ENCODE measurements at regions not wholly inside any gene's neighbourhood (a gene's known extent, or its start where the extent isn't known, plus 50 kb on each side); places are given as distances from the start of the nearest gene placed in this dataset.

- no peak for TF ChIP-seq CTCF (IDR thresholded peaks at IDR 0.05; ENCODE audit: low read depth, low read length, poor library complexity, severe bottlenecking)
- no peak for TF ChIP-seq EZH2phosphoT487 (IDR thresholded peaks at IDR 0.05; ENCODE audit: borderline replicate concordance, low read length)
- H3K36me3 ChIP-seq (ENCODE audit: control insufficient read depth, low read length), result no peaks in the 10 kb centered on the region
- peak overlapping the region; percentile 57 for H3K4me3 ChIP-seq (ENCODE audit: low read length)
- H3K4me1 ChIP-seq (ENCODE audit: control insufficient read depth, low read length), result peaks cover 33% of the 10 kb centered on the region
- no peaks in the 10 kb centered on the region for H3K79me2 ChIP-seq (ENCODE audit: control insufficient read depth, low read length)
- peak overlapping the region; percentile 79 for H3K4me2 ChIP-seq (ENCODE audit: low read length)
- H3K27ac ChIP-seq (ENCODE audit: low read depth, low read length), result peak overlapping the region; percentile 80
- no peaks in the 10 kb centered on the region for H3K9me2 ChIP-seq (replicated peaks; ENCODE audit: control insufficient read depth, low read length)
- no peaks in the 10 kb centered on the region for H3K9me3 ChIP-seq (ENCODE audit: control insufficient read depth, insufficient read depth, low read length)
- no peaks in the 10 kb centered on the region for H4K20me1 ChIP-seq (ENCODE audit: control insufficient read depth, insufficient read depth, low read depth, low read length)
- no peaks in the 10 kb centered on the region for H3K27me3 ChIP-seq (ENCODE audit: control insufficient read depth, low read length)
- H3F3A ChIP-seq (ENCODE audit: control insufficient read depth, insufficient read depth), result peaks cover 2% of the 10 kb centered on the region; the same call in 1 of the 2 replicates
These were observed 203.9 kb upstream of the VCX3A start for GRCh38 chrX:6738518-6739470.

DNA sequence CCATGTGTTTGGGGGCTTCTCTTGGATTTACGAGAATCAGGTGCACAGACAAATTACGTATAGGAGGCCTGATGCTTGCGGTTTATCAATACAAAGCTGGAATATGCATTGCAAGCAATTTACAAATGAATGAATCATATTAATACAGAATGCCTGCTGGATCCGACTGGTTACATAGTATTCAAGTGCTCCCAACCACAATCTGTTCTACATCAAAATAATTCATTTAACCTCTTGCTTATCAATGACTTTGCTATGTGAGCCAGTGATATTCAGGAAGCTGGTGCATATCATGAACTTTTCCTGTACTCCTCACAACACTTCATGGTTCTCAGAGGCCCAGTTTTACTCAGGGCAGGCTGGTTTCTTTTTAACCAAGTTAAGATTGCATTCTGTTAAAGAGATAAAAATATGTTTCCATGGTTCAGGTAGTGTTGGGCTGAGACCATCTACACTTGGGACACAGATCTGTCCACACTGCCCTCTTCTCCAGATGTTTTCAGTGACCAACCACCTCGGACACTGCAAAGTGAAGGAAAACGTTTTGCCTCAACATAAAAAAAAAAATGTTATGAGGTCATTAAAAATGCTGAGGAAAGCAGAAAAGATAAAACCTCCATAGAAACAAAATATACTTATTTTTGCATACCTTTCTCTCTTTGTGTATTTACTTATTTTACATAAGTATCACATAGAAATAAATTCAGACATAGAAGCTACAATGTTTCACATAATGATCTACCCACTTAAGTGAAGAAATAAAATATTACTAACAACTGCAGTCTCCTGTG is 200.1 kb upstream of the VCX3A start:
- Histone ChIP-seq H3K9me2 (replicated peaks; ENCODE audit: control insufficient read depth, low read length) (no peaks in the 10 kb centered on the region), H3K27me3 (ENCODE audit: control insufficient read depth, low read length) (no peaks in the 10 kb centered on the region), H3K4me1 (ENCODE audit: control insufficient read depth, low read length) (peaks cover 51% of the 10 kb centered on the region), H3F3A (ENCODE audit: control insufficient read depth, insufficient read depth) (peaks cover 2% of the 10 kb centered on the region; the same call in 1 of the 2 replicates), H4K20me1 (ENCODE audit: control insufficient read depth, insufficient read depth, low read depth, low read length) (no peaks in the 10 kb centered on the region), H3K4me3 (ENCODE audit: low read length) (no peak overlapping the region), H3K4me2 (ENCODE audit: low read length) (no peak overlapping the region), H3K79me2 (ENCODE audit: control insufficient read depth, low read length) (no peaks in the 10 kb centered on the region), H3K9me3 (ENCODE audit: control insufficient read depth, insufficient read depth, low read length) (no peaks in the 10 kb centered on the region), H3K27ac (ENCODE audit: low read depth, low read length) (no peak overlapping the region), H3K36me3 (ENCODE audit: control insufficient read depth, low read length) (no peaks in the 10 kb centered on the region)
- no peak for TF ChIP-seq EZH2phosphoT487 (IDR thresholded peaks at IDR 0.05; ENCODE audit: borderline replicate concordance, low read length)
- no peak for TF ChIP-seq CTCF (IDR thresholded peaks at IDR 0.05; ENCODE audit: low read depth, low read length, poor library complexity, severe bottlenecking)

GRCh38 chrX:6732101-6732500 is 197.2 kb upstream of the VCX3A start:
- TF ChIP-seq CTCF (IDR thresholded peaks at IDR 0.05; ENCODE audit: low read depth, low read length, poor library complexity, severe bottlenecking), result no peak
- TF ChIP-seq EZH2phosphoT487 (IDR thresholded peaks at IDR 0.05; ENCODE audit: borderline replicate concordance, low read length), result no peak
- Histone ChIP-seq H3K4me3 (ENCODE audit: low read length) (no peak overlapping the region), H3K79me2 (ENCODE audit: control insufficient read depth, low read length) (no peaks in the 10 kb centered on the region), H3K4me2 (ENCODE audit: low read length) (peak overlapping the region; percentile 40), H3K27ac (ENCODE audit: low read depth, low read length) (peak overlapping the region; percentile 30; the same call in 1 of the 2 replicates), H3K9me2 (replicated peaks; ENCODE audit: control insufficient read depth, low read length) (no peaks in the 10 kb centered on the region), H3K4me1 (ENCODE audit: control insufficient read depth, low read length) (peaks cover 24% of the 10 kb centered on the region), H3K9me3 (ENCODE audit: control insufficient read depth, insufficient read depth, low read length) (no peaks in the 10 kb centered on the region), H3K27me3 (ENCODE audit: control insufficient read depth, low read length) (no peaks in the 10 kb centered on the region), H3K36me3 (ENCODE audit: control insufficient read depth, low read length) (no peaks in the 10 kb centered on the region), H4K20me1 (ENCODE audit: control insufficient read depth, insufficient read depth, low read depth, low read length) (no peaks in the 10 kb centered on the region), H3F3A (ENCODE audit: control insufficient read depth, insufficient read depth) (no peaks in the 10 kb centered on the region)
